Suppressor macrophage treated with lipopolysaccharide for 1 hour (primary cell): ENCODE measurements at regions not wholly inside any gene's neighbourhood (a gene's known extent, or its start where the extent isn't known, plus 50 kb on each side); places are given as distances from the start of the nearest gene placed in this dataset.

Experiments
- DNase-seq, 3 donors: peaks; one replicate each; pipeline ENCODE4 v3.0.0-alpha.2; 2020 to 2022

- no peak for DNase-seq
Observed at GRCh38 chr2:55973673-55974072, 50.1 kb upstream of the EFEMP1 start.

- no peak for DNase-seq
Observed at GRCh38 chr2:55976681-55977080, 53.1 kb upstream of the EFEMP1 start.

- peak; percentile 21 to 47 (median 42) for DNase-seq
Observed at GRCh38 chr2:55985406-55985805, 61.8 kb upstream of the EFEMP1 start.

DNA sequence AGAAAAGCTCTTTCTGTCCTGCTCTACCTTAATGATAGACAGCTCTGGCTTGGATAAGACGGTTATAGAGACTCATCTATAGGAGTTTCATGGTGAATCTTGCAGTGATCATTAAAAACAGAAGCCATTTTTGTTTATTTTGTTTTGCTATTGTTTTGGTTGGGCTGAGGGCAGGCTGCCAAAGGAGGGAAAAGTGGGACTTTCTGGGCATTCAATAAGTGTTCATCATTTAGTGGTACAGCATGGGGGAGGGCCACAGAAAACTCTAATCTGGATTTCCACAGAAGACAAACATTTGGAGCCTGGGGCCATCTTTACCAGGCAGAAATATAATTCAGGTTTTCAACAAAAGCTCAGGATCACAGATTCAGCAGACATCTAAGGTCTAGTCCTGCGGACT lies 62.4 kb upstream of the EFEMP1 start:
- no peak for DNase-seq

DNA sequence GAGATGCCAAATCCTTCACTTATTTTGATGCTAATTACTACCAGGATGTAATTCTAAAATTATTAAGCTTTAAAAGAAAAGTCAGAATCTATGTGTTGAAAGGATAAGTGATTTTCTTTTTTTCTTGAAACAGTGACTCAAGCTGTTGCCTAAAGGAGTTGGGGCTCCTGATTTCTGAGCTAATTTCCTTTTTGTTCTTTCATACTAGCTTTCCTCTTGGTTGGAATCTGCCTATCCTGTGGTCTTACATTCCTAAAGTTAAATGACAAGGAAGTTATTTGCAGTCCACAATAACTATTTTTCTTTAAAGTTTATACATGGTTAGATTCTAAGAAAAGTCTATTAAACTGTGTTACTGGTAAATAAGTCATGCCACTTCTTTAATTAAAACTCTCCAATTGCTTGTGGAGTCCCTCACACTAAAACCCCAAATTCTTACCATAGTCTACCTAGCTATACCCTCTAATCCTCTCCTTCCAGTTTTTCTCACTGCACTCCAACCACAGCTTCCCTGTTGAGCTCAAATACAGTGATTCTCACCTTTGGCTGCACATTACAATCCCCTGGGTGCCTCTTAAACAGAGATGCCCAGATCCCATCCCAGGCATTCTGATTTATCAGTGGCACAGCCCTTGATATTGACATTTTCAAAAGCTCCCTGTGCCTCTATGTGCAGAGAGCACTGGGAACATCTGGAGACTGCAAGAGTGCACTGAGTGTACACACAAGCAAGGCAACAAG lies 63.3 kb upstream of the EFEMP1 start:
- DNase-seq: no peak

DNA sequence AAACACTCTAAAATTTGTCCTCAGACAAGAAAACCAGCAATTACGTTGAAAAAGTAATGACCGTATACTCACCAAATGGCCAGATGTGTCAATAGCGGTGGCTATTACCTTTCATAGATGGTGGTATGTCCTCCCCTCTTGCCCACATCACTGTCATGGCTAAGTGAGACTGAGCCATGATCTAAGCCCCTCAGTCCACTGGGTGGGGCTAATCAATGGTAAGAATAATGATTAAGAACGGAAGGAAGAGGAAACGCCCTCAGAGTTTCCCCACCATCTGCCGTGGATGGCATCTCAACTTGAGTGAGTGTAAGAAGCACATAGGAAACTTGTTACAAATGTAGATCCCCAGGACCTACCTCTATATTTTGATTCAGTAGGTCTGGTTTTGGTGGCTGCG lies 65.8 kb upstream of the EFEMP1 start:
- DNase-seq: no peak

GRCh38 chr2:55992455-55992854 lies 68.9 kb upstream of the EFEMP1 start:
- no peak for DNase-seq

- DNase-seq: no peak
Observed at GRCh38 chr2:55993685-55994084, 70.1 kb upstream of the EFEMP1 start.

DNA sequence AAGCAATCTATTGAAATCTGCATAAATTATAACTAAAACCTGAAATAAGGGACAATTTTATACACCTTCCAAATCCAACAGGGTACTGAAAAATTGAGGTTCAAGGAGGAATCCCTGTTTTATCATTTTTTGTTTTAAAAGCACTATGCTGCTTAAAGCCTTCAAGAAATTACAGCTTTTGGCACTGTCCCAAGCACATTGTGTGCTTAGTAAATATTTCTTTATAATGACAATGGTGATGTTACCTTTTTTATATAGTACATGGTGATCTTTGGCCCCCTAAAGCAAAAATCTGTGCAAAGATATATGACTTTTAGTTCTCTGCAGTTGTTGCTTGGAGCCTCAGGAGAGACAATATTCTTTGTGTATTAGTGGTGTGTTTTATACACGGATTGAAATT lies 71.6 kb upstream of the EFEMP1 start:
- no peak for DNase-seq

- DNase-seq: no peak
Observed at GRCh38 chr2:55995902-55996301, 72.3 kb upstream of the EFEMP1 start.

DNA sequence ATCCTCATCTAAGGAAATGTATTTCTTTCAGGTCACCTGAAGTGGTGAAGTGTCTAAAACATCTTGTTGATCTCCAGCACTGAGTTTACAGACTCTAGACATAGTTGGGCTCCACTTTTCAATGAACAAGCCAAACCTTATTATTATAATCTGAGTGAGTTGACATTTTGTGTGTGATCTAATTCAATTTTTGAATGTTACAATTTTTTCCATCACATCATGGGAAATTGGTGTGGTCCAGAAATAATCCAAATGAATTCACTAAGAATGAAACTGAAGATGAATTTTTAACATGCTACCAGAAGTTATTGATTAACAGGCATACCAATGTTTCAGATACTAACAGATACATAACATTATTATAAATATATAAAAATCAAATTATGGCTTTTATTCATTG lies 75.6 kb upstream of the EFEMP1 start:
- DNase-seq: no peak

- no peak for DNase-seq
Observed at GRCh38 chr2:55999790-56000189, 76.2 kb upstream of the EFEMP1 start.

DNA sequence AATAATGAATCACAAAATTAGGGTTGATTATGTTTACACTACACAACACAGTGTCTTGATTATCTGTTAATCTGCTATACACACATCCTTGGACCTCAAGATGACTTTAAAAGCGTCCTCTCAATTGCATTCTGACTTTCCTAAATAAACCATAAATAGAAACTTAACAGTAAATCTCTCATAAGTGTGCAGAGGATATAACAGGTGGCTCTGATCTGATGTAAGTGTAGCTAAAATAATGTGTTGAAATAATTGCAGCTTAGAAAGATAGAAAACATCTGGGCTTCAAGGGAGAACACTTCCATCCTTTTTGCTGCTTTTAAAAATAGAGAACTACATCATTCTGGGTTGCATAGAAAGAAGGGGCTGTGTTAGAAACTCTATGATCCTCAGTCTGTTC lies 78.4 kb upstream of the EFEMP1 start:
- DNase-seq: no peak

DNA sequence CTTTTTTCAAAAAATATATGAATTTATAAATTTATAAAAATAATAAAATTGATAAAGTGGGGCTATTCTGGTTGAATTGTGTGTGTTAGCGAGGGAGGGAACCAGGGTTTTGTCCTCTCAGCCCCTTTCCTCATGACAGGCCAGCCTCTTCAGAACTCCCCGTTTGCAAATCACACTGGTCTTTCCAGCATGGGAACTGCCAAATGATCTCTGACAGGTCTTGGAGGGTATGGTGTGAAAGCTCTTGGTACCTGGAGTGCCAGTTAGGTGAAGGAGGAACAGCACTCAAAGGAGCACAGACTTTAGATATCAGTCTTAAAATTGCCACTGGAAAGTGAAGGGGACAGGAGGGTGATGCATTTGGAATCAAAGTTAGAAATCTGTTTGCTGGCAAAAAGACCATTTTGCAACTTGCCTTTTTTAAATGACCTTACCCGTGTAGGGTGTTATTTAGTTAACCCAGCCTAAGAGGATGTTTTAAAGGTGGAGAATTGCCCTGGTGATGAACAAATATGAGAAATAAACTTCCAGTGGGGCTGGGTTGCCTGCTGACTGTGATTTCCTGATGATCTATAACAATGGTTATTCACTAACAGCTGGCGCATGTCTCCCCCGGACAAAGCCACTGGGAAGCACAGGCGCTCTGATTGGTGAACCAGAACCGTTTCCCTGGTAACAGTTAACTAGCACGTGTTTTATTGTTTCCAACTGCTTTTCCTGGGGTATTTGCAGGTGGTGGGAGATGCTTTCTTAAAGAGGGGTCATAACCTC lies 85.3 kb upstream of the EFEMP1 start:
- DNase-seq: no peak

- DNase-seq: peak; percentile 3 to 39 (median 29)
Observed at GRCh38 chr2:56009758-56010458, 86.3 kb upstream of the EFEMP1 start.

DNA sequence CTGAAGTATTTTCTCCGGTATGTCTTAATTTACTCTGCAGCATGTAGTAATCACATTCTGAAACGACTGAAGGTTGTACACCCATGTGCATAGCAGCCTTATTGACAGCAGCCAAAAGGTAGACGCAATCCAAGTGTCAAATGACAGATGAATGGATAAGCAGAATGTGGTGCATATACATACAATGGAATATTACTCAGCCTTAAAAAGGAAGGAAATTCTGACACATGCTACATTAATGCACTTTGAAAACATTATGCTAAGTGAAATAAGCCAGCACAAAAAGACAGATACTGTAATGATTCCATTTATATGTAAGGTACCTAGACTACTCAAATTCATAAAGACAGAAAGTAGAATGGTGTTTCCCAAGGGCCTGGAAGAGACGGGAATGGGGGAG lies 88.0 kb upstream of the EFEMP1 start:
- no peak for DNase-seq

- no peak for DNase-seq
Observed at GRCh38 chr2:56012221-56012765, 88.7 kb upstream of the EFEMP1 start.

- no peak for DNase-seq
Observed at GRCh38 chr2:56013475-56013874, 89.9 kb upstream of the EFEMP1 start.

DNA sequence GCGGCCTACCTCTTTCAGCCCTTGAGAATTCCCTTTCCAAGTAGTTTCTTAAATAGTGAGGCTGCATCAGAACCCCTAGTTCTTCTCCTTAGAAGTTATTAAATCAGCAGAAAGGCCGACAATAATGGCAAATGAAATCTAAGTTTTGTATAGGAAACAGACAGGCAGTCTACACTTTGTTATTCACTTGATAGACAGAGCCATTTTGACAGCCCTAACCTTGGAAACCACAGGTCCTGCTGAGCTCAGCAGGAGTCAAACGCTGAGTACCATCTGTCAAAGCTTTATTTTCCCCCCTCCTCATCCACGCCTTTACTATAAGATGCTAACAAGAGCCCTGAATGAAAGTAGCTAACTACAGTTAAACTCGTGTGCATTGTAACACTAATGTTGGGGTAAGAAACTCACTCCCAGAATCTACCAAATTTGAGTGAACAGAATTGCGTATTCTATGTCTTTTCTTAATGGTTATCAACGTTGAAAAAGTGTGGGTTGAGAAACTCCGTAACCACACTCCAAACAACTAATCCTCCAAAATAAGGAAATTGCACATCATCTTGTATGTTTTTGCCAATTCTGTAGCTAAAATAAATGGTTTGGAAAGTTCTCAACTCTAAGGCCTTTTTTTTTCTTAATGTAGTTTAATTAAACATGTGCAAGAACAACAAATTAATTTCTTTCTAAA lies 90.6 kb upstream of the EFEMP1 start:
- no peak for DNase-seq

GRCh38 chr2:56015711-56016115 lies 92.1 kb upstream of the EFEMP1 start:
- DNase-seq: no peak

- no peak for DNase-seq
Observed at GRCh38 chr2:56017784-56018183, 94.2 kb upstream of the EFEMP1 start.

DNA sequence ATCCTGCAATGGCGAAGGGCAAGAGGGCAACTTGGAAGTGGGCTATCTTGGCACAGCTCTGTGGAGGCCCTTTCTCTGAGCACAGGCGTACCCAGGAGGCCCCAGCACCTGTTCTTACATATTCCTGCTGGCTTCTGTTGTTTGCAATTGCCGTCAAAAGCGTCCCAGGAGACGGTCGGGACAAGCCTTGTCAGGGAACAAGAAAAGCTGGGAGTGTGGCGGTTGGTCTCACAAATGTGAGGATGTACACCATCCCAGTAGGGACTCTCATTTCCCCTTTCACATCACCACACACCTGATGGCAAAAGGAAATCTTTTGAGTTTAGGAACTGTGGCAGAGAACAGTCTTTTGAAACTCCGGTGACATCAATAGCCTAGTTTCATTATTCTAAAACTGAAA lies 94.7 kb upstream of the EFEMP1 start:
- DNase-seq: no peak

DNA sequence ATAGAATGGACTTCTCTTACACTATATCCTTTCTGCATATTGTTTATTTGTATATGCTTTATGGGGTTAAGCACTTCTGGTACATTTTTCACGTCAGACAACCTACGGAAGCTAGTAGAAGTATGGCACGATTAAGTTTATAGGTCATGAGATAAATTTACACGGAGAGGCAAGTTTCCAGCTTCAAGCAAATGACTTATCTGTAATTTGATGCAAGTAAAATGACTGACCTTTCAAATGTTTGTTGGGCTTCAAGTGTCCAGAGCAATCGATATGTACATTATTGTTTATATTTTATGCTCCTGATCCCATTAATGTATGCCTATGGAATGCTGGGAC lies 97.5 kb upstream of the EFEMP1 start:
- no peak for DNase-seq
